GM18873 (cell line): ENCODE measurements at regions not wholly inside any gene's neighbourhood (a gene's known extent, or its start where the extent isn't known, plus 50 kb on each side); places are given as distances from the start of the nearest gene placed in this dataset.
A peak's percentile ranks its signal among the peaks of the same experiment; 100 is the strongest.

ENCODE experiments used
- ATAC-seq: cut with Tn5 transposase; IDR thresholded peaks from one replicate; pipeline ENCODE4 v1.9.1; 2021; ENCODE audit warnings: mild to moderate bottlenecking, moderate library complexity, moderate number of reproducible peaks; ENCODE audit not compliant: unreplicated experiment, low FRiP score

DNA sequence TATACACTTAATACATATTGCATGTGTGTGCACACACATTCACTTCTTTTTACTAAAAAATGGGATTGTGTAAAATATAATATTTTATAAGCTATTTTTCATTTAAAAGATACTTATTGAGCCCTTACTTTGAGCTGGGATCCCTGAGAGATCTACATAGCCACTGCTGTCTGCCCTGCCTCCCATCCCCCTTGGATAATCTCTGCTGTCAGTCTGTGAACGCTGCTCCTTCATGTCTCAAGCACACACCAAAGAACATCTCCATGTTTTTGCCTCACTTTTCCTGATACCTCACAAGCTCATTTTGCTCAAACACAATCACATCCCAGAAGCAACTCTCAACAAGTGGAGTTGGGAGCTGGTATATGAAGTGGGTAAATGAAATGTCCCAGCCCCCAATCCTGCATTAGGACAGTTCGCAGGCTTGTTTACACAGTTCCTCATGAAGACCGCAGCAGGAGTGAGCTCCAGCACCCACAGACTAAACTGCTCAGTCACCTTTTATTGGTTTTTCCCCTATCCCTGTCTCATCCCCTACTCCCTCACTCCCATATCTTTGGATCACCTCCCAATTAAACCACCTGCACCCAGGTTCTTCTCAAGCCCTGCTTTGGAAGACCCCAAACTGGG lies 108.3 kb upstream of the FRY start:
- no peak for ATAC-seq

DNA sequence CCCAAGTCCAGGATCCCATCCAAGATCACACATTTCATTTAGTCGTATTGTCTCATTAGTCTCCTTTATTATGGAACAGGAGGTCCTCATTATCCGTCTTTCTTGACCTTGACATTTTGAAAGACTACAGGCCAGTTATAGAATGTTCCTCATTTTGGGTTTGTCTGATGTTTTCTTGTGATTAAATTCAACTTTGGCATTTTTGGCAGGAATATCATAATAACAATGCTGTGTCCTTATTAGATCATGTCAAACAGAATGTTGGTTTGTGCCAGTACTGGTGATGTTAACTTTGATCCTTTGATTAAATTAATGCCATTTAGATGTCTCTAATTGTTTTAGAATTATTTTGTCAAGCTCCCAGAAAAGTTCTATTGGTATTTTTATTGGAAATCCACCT lies 106.5 kb upstream of the FRY start:
- ATAC-seq, result no peak

DNA sequence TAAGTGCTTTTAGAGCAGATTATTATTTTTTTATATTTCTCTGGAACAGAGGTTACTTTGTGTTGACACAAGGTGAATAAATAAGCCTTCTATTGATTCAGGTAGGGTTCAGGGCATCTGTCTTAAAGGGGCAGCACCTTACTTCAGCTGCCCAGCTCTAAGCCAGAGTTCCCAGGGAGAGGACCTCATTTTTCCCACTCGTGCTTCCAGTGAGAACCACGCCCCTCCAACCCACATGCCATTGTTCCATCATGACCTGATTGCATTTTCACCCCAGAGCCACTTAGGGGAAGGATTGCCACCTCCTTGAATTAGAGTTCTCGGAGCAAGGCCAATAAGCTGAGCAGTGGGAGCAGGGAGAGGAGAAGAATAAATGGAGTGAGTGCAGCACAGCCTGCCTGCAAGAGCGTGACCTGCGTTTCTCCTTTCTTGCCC lies 104.3 kb upstream of the FRY start:
- no peak for ATAC-seq

DNA sequence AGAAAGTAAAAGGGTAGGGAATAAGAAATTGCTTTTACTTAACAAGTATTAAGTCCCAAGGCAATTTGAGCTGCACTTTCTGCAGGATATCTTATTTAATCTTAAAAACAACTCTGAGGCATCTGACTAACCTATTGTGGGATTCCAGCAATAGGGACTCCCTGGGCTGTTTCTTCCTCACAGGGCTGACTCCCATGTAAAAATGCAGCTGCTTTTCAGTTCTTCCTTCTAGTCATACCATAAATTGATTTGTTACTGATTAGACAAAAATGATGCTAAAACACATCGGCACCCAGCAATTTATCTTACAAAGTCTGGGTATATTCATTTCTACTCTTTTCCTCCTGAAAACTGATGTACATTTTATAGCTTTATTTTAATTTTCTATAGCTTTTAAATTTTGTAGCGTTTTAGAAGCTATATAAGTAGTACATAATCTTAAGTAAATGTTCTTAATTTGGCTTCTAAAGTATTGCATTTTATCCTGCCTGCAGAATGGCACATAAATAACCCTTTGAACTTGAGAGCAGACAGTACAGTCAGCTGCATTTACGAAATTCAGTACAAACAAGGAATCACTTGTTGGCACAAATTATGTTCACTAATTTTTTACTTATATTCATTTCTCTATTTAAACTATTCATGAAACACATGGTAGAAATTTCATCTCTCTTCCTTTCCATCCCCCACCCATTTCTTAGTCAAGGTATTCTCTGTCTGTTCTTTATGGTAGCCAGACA lies 102.4 kb upstream of the FRY start:
- no peak for ATAC-seq

DNA sequence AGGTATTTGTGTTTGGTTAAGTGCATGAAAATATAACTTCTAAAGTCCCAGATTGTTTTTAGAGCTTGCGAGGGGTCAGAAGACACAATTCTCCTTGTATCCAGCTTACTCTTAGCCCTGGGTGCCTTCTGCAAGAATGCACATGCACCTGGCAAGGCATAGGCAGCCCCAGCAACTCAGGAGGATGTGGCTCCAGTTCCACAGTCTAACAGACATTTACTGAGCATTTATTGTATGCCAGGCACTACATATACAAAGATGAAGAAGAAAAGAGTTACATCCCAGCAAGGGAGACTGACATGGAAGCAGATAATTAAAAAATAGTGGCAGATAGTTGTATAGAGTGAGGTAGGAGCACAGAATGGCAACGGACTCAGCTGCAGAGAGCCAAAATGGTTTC lies 101.1 kb upstream of the FRY start:
- peak; percentile 11 for ATAC-seq

DNA sequence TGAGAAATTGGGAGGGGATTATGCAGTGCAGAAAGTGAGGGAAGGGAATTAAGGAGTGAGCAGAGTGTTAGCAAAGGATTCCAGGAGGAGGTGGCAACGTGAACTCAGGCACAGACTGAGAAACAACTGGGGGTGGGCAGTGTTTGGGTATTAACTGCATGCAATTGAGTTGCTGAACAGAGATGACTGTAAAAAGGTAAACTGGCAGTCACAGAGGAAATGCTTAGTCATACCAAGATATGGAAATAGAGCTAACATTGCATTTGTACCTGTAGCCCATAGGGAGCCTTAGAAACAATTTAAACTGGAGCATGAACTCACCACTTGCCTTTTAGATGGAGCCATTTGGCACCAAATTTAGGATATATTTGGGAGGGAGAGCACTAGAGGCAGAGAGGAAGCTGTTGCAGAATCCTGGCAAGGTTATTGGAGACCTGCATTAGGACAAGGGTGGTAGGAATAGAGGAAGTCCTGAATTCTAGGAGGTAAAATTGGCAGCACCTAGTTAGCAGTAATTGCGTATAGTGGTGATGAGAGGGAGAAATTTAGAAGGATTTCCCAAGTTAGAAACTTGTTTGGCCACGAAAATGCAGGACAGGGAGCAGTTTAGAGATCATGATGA lies 100.6 kb upstream of the FRY start:
- peak; percentile 100 for ATAC-seq

DNA sequence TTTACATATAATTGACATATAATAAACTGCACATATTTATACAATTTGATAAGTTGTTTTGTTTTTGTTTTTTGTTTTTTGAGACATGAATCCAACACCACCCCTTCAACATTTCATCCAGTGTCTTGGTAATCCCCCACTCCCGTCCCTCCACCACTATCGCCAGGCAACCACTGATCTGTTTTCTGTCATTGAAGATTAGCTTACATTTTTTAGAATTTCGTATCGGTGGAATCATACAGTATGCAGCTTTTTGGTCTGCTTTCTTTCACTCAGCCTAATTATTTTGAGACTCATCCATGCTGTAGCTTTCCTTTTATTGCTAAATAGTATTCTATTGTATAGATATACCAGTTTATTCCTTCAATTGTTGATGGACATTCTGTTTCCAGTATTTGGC lies 94.1 kb upstream of the FRY start:
- ATAC-seq, result no peak

DNA sequence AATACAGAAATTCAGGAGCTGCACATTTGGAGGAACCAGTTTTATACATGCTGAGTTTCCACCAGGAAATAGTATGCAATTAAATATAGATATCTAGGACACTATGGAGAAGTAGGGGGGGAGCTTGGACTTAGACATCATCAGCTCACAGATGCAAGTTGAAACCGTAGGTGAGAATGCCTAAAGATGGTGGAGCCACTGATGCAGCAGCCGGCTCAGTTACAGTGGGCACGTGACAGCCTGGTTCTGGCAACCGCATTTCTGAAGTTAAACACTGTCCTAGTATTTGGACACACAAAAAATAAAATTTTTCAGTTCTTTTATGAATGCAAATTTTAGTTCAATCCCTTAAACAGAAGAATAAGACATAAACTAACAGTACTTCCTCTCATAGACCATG lies 91.5 kb upstream of the FRY start:
- no peak for ATAC-seq

DNA sequence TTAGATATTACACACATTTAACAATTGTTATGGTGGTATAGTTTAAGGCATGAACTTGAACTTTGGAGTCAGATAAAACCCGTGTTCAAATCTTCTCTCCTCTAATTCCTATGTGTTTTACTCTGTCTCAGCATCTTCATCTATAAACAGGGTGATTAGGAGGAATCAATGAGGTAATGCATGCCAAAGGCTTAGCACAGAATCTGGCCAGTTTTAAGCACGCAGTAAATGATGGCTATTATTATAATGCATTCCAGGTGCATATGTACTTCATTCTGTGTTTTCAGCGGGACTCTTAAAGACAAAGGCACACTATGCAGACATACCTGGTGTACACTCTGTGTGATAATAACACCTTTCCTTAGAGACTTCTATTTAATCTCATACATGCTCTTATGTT lies 88.0 kb upstream of the FRY start:
- ATAC-seq, result no peak

DNA sequence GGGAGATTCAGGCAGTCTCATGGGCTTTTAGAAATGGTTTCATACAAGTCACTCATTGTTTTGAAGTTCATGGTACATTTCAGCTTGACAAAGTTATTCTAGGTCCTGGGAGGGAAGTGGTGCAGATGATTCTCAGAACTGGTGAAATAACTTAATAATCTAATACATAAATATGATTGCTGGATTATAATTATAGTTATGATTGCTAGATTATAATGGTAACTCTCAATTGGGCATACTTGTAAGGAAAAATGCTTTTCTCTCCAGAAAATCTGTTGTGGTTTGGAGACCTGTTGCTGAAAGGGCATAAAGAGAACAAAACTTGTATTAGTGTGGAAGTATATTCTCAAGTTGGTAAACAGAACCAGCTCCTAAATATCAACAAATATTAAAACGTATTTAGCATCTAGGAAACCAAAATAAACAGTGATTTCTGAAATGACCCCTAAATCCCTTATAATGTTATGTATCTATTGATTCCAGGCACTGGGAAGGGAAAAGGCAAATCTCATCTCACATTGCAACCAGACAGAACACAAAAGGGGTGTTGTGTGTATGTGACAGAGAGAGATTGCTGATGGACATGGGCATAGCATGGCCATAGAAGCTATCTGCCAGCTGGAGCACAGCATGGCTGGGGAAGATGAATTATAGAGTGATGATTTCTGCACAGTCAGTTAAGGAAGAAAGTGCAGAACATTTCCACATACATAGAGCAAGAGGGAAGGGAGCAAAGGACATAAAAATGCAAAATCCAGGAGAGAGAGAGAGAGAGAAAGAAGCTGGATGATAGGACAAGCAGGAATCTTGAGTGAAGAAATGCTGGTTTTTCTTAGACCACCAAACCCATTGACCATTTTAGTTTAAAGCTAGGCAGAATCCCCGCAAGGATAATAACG lies 87.1 kb upstream of the FRY start:
- ATAC-seq, result no peak

DNA sequence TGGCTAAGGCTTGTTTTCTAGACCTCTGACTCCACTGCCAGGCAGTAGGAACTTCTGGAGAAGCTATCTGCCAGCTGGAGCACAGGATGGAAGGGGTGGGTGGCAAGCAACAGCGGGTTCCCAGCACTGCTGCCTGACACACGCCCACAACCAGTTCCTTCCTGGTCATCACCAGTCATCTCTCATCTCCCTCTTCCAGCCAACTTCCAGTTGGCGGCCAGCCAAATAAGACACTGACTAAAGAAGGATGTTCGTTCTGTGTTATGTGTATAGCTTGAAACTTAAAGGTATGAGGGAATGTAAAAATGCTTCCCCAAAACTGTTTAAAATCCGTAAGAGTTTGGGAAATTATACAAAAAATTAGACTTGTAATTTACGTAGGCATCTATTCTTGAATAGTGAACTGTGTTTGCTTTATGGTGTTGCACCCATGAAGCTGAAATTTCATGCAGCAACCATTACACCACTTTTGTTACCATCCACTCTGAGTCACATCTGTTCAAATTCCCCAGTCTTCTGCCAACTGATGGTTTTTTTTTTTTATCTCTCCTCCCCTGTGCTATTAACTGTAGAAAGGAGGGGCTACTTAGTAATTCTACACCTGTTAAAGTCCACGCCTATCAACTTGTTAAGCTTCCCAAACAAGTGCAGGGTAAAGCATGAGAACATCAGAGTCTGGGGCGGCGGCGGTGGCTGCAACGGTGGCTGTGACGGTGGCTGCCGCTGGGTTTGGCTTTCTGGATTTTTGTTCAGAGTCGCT lies 86.2 kb upstream of the FRY start:
- ATAC-seq, result no peak

DNA sequence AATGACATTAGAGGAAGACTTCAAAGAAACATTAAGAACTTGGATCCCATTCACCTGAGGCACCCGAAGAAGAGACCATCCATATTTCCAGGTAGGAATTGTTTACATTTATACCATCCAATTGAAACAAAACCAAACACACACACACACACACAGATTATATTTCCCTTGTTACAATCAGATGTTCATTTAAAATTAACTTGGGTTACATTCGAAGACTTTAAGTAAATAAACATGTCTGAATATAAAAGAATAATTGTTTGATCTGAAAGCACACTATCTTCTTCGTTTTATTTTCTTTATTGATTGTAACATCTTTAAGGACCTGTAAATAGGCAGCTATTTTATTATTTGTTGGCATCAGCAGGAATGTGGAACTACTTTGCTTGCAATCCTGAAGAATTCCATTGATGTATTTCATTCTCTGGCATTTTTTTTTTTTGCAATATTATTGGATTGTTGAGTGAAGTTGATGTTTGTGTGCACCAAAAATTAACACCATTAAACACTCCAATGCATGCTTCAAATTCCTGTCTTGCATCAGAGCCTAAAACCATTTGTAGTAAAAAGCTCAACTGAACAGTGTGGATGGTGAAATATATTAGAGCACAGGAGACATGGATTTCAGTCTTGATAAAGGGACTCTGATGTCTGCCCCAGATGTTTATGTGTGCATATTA lies 85.3 kb upstream of the FRY start:
- ATAC-seq, result no peak

DNA sequence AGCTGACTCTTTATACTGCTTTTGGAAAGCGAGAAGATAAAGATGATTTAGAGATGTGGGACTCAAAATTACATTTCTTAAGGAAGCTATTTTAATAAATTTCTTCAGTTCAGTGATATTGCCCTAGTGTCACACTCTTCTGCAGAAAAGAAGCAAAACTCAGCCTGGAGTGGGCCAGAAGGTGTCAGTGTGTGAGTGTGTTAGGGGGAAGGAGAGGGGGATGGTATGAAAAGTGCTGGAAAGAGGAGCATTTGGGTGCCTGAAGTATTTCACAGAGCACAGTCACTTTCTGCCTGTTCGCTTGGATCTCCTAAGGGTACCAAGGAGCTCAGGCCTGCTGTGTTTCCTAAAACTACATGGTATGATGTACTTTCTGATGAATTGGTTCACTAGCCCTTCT lies 84.5 kb upstream of the FRY start:
- no peak for ATAC-seq

DNA sequence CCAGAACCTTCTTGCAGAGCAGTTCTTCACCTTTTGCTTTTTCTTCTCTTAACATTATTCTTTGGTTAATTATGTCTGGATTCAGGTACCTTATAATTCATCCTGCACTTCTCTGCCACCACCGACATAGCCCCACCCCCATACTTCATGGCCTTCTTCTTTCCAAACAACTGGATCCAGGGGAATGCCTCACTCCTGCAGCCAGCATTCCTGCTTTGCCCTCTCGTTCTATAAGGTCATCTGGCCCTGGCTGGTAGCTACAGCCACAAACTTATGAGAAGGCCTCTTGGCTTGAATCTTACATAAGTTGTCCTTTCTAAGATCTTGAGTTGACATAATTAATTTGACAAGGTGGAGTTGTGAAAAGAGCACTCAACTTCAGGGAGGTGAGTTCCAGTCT lies 84.1 kb upstream of the FRY start:
- ATAC-seq, result no peak

DNA sequence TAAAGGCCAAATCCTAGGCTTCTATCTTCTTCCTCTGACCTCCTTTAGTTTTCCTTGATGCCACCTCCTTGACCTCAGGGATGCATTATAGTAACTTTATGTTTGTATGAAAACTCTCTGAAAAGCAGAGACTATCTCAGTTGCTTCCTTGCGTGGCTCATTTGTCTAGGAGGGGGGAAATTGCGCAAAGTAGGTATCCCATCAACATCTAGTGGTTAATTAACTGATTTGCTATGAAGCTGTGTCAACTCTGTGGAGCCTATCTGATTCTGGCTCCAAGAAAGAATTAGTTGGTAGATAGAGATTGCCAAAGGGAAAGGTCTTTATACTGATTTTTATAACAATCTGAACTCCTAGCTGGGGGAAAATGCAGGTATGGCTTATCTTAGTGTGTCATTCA lies 82.1 kb upstream of the FRY start:
- no peak for ATAC-seq

DNA sequence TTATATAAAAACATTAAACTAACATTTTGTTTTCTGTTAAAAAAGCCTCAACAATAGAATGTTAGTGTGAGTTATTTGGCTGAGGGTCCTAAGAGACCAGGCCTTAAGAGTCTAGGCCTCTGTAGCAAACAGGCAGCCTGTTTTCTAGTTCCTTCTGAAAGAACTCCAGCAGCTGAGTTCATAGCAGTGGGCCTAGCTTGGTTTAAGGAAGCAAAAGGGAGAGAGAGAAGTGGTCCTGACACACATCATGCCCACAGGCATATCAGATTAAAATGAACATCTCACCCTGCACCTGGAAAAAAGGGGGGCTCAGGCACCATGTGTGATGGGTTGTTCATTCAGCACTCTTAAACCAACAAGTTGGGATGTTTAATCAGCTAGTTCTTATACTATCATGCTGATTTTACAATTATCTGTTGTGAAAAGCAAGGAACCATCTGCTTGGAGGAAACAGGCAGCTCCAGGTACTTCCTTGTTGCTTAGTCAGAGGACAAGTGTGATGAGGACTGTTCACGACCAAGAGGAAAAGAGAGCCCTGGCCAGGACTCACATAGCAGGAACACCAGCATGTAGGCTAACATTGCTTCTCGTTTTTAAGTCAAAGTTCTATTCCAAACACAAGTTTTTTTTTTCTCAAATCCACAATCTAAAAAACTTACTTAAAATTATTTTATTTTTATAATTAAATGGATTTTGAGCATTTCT lies 81.3 kb upstream of the FRY start:
- ATAC-seq, result no peak

DNA sequence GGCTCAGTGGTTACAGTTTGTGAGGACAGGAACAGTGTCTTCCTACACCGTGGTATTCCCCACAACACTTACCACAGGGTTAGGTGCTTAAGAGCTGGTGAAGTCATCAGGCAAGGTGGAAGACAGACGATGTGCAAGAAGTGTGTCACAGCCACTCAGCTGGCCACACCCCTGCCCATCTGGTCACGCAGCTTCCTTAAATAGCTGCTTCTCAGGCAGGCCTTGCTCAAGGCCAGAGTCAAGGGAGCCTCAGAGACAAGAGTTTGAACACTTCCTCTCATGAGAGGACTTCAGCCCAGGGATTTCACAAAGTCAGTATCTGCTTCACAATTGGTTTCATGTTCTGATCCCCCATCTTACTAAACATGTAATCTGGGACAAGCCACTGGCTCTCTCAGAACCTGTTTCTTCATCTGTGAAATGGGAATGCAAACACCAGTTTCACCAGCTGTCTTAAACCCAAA lies 80.3 kb upstream of the FRY start:
- peak; percentile 96 for ATAC-seq

DNA sequence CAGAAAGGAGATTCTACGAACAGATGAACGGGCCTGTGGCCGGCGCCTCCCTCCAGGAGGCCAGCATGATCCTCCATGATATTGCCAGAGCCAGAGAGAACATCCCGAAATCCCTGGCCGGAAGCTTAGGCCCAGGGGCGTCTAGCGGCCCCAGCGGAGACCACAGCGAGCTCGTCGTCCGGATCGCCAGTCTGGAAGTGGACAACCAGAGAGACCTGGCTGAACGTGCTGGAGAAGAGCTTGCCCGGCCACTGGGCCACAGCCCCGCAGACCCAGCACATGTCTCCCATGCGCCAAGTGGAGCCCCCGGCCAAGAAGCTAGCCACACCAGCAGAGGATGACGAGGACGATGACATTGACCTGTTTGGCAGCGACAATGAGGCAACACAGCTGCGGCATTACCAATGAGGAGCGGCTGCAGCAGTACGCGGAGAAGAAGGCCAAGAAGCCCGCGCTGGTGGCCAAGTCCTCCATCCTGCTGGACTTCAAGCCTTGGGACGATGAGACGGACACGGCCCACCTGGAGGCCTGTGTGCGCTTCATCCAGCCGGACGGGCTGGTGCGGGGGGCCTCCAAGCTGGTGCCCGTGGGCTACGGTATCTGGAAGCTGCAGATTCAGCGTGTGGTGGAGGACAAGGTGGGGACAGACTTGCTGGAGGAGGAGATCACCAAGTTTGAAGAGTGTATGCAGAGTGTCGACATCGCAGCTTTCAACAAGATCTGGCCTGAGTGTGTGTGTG lies 78.8 kb upstream of the FRY start:
- no peak for ATAC-seq
